Non-pigmented ciliary epithelial cell (primary cell): ENCODE measurements at regions not wholly inside any gene's neighbourhood (a gene's known extent, or its start where the extent isn't known, plus 50 kb on each side); places are given as distances from the start of the nearest gene placed in this dataset.
"Not testable (repeated sequence)": the region's sequence is repeated elsewhere in the genome, so short reads cannot be mapped to it uniquely, and the experiment has no call there.

Experiments used
- DNase-seq: peaks from one replicate; pipeline ENCODE4 v3.0.0-alpha.2; 2010; ENCODE audit warnings: low read depth

DNA sequence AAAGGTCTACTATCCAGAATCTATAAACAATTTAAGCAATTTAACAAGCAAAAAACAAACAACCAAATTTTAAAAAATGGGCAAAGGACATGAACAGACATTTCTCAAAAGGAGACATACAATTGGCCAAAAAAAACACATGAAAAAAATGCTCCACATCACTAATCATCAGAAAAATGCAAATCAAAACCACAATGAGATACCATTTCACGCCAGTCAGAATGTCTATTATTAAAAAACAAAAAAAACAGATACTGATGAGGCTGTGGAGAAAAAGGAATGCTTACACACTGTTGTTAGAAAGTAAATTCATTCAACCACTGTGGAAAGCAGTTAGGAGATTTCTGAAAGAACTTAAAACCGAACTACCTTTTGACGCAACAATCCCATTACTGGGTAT, 66.4 kb upstream of the SESTD1 start:
- DNase-seq, result no peak

DNA sequence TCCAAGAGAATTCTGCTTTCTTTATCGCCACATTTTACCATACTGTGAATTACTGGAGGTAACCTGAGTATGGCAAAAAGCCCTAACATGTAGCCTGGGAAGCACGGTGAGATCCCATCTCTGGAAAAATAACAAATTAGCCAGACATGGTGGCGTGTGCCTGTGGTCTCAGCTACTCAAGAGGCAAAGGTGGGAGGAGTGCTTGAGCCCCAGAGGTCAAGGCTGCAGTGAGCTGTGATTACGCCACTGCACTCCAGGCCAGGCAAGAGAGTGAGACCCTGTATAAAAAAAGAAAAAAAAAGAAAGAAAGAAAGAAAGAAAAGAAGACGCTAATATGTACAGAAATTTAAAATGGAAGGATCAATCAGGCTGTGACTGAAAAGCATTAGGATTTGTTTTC, 57.7 kb upstream of the SESTD1 start:
- no peak for DNase-seq

GRCh38 chr2:179321034-179321433, 56.4 kb upstream of the SESTD1 start:
- DNase-seq, result not testable (repeated sequence)

- not testable (repeated sequence) for DNase-seq
Observed at GRCh38 chr2:179314729-179315128, 50.1 kb upstream of the SESTD1 start.
